HG03097 (cell line): ENCODE measurements at regions not wholly inside any gene's neighbourhood (a gene's known extent, or its start where the extent isn't known, plus 50 kb on each side); places are given as distances from the start of the nearest gene placed in this dataset.
"Not testable (repeated sequence)": the region's sequence is repeated elsewhere in the genome, so short reads cannot be mapped to it uniquely, and the experiment has no call there.

ENCODE experiments used
- ATAC-seq: cut with Tn5 transposase; IDR thresholded peaks from one replicate; pipeline ENCODE4 v1.9.1; 2021; ENCODE audit not compliant: unreplicated experiment, low FRiP score

DNA sequence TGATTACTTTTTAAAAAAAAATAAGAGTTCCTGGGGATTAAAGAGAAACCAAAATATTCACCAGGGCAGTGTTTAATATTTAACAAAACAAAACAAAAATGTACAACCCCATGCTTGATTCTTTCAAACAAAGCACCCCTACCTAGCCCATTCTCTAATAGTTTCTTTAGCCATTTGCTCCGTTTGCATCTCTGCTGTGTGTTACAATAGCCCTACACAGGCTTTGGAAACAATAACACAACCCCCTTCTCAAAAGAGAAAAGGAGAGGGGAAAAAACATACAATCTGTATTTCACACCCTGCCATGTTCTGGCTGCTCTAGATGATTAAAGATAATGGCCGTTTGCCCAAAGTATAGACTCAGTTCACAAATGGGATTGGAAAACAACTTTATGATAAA lies 302.9 kb downstream of the CPS1 start:
- ATAC-seq, result no peak

DNA sequence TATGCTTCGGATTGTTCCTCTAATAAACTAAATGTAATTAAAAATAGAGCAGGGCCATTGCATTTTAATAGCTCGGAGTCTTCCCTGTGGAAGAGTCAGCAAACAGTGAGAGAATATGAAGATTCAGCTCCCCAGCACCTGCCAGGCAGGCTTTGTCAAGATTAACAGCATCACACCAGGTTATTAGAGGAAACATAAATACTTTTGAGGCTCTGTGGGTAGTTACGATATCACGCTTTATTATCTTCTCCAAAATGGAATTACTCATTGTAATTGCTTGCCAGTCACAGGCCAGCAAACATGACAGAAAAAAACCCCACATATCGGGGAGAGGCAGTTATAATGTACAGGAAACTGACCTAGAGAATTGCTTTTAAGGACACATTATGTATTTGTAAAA lies 303.9 kb downstream of the CPS1 start:
- ATAC-seq, result no peak

DNA sequence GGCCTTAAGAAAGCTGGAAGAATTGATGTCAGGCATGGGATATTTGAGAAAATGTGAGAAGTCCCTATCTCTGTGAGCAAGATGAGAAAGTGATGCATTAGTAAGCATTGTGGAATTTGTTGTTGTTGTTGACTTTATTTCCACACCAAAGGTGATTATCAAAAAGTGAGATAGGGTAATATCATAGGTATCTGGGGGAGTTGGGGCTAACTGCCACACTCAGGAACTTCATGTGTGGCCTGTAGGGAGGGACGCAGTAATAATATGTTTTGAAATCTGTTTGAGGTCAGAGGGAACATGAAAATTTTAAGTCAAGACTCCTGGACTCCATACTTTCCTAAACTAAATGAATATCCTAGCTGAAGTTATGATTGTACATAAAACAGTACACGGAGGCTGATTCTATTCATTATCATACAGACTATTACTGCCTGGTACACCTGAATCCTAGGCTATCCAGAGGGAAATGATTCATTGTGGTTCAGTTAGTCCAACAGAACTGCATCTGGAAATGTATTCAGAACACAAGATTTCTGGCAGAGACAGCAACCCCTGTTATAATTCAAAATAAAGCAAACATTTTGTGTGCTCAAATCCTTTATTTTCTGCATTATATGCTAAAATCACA lies 304.8 kb downstream of the CPS1 start:
- no peak for ATAC-seq

DNA sequence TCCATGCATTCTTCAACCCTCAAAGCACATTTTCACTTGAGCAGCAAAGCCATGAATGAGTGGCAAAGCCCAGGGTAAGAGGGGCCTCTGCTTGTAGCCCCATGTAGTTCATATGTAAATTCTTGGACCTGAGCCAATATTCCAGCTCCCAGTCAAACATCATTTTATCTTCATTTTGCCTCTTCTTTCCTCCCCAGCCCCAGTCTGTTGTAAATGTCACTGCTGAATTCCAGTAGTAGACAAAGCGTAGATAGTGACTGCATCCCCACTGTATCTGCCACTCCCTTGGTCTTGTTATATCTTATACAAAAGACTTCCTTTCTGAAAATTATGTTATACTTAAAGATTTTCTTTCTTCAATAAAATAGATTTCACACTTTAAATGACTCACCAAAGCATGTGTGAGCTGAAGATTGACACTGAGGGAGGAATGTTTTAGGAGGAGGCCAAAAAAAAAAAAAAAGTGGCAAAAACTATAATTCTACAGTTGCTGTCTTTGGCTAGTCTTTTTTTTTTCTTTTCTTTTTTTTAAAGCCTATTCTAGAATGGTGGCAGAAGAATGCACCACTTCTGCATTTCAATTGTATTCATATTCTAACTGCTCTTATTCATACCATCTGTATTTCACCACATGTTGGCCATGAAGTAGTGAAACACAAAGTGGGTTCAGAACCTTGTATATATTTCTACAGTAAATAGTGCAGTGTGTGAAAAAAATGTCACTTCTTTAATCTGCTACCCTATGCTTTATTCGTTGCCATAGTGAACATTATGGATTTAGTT lies 306.1 kb downstream of the CPS1 start:
- ATAC-seq, result no peak

DNA sequence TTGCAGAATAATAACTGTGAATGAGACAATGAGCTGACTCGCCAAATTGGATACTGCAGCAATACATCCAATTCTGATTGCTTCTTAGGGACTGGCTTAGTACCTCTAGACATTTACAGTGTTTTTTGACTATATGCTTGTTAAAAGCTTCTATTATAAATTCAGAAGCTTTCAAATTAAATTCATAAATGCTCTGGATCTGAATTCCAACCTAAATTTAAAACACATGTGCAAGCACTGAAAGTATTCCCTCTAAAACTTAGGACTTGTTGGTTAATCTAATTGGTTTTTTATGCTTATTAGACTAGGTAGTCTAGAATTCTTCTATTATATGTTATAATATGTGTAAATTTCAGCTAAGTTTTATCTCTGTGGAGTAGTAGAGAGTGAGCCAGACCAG lies 306.9 kb downstream of the CPS1 start:
- no peak for ATAC-seq

DNA sequence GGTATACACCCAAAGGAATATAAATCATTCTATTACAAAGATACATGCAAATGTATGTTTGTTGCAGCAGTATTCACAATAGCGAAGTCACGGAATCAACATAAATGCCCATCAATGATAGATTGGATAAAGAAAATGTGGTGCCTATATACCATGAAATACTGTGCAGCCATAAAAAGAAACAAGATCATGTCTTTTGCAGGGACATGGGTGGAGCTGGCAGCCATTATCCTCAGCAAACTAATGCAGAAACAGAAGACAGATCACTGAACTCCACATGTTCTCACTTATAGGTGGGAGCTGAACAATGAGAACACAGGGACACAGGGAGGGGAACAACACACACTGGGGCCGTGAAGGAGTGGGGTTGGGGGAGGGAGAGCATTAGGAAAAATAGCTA lies 315.2 kb downstream of the CPS1 start:
- not testable (repeated sequence) for ATAC-seq

DNA sequence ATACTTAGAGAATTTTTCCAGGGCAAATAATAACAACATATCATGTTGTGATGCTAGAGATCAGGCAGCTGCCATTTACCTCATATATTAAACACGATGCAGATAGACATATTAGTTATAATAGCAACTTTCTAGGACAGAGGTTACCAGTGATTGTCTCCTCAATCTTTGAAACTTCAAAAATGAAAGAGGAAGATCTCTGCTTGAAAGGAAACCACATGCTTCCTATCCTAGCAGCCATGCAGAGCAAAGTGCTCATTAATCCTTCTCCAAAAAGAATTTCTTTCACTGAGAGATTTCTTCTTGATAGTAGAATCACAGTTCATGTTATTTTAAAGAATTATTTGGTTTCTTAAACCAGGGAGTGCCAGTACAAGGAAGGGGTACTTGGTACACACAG lies 317.2 kb downstream of the CPS1 start:
- ATAC-seq, result no peak

DNA sequence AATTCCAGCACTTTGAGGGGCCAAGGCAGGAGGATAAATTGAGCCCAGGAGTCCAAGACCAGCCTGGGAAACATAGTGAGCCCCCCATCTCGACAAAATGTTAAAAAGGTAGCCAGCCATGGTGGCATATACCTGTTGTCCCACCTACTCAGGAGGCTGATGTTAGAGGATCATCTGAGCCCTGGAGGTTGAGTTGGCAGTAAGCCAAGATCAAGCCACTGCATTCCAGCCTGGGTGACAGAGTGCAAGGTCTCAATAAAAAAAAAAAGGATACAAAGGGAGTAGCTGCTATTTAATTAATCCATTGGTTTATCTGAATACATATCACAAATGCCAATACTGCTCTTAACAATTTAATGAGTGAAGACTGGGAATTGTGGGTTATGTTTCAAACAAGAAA lies 327.8 kb downstream of the CPS1 start:
- ATAC-seq, result no peak

DNA sequence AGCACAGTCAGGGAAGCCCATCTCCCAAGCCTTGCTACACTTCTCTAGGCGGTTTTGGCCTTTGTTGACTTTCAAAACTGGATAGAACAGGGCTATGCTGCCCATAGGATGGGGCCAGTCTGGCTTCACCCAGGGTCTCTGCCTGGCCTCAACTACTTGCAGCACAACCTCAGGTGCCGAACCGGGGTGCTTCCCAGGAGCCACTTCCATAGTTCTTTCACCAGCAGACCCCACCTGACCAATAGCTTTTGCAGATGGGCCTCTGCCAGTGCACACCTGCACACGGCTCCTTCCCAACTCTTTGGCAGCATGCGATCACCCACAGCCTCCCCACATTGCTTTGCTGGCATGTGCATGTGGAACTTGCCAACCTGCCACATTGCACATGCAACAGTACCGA lies 331.6 kb downstream of the CPS1 start:
- no peak for ATAC-seq

DNA sequence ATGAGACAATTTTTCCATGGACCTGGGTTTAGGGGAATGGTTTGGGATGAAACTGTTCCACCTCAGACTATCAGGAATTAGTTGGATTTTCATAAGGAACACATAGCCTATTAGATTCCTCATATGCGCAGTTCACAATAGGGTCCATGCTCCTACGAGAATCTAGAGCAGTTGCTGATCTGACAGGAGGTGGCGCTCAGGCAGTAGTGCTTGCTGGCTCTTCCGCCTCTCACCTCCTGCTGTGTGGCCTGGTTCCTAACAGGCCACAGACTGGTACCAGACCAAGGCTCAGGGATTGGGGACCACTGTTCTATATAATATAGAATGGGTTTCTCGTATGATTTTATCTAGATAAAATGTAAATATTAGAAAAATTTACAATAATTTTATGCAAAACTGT lies 338.7 kb downstream of the CPS1 start:
- no peak for ATAC-seq

DNA sequence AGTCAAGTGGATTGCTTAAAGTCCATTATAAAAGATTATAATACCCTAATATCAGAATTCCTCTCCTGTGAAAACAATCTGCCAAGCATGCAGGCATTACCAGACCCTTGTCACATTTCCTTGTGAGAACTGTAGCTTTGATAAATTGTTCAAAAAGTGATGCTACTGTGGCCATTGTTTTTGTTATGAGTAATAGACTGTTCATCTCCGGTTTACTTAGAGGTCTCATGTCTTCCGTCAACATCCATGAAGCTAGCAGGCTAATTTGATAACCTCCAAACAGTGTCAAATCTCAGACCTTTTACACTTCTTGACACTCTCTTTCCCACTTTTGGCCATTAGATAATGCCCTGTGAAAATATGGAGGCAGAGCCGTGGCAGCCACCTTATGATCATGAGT lies 342.7 kb downstream of the CPS1 start:
- no peak for ATAC-seq

DNA sequence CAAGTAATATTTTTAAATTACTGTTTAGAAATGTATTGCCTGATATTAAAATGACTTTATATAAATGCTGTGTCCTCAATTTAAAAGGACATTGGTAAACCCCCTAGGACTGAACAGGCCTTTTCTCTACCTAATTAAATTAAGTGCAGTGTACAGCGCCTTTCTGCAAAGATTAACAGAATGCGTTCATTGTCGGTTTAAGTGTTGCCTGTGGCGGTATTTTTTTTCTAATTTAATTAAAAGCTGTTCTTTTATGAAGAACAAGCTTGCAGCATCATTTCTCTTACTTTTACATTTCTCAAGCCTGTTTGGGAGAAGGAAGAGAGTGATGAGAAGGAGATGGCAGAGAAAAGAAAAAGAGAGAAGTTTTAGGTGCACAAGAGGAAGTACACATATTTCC lies 344.9 kb downstream of the CPS1 start:
- ATAC-seq, result no peak

DNA sequence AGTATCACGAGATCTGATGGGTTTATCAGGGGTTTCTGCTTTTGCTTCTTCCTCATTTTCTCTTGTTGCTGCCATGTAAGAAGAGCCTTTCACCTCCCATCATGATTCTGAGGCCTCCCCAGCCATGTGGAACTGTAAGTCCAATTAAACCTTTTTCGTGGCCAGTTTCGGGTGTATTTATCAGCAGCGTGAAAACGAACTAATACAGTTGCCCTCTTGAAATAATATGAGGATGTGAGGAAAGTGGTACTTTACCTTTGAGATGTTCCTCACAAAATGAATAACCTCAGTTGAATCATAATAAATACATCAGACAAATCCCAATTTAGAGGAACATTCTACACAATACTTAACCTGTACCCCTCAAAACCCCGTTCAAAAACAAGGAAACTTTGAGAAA lies 356.4 kb downstream of the CPS1 start:
- no peak for ATAC-seq

DNA sequence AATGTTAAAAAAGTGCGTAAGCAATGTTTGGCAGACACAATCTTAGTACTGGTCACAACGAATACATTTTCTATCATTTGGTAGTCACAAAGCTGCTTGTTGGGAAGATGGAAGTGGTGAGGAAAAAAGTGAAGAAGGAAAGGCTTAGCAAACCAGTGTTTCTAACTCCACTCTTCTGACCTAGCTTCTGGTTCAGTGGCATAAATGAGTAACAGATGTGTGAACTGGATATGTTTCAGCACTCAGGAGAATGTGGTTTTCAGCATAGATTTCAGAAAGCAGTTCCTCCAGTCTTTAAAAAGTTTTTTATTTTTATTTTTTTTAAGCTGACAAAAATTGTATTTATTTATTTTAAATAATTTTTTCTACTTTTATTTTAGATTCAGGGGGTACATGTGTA lies 357.1 kb downstream of the CPS1 start:
- ATAC-seq, result no peak

DNA sequence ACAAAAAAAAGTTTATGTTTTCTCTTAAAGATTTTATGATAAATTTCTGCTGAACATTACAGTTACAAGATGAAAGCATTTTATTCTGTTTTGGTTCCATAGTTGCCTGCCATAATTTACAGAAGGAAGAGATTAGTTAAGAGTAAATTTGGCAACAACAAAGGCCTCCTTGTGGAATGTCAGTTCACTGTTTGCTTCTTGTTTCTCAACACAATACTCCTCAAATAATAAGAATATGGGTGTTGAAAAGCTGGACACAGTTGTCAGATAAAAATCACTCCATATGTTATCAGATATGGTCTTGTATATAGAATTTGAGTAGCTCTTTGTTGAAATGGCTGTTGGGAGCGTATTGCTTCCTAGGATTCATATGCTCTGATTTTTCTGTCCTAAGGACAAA lies 359.5 kb downstream of the CPS1 start:
- ATAC-seq, result no peak

DNA sequence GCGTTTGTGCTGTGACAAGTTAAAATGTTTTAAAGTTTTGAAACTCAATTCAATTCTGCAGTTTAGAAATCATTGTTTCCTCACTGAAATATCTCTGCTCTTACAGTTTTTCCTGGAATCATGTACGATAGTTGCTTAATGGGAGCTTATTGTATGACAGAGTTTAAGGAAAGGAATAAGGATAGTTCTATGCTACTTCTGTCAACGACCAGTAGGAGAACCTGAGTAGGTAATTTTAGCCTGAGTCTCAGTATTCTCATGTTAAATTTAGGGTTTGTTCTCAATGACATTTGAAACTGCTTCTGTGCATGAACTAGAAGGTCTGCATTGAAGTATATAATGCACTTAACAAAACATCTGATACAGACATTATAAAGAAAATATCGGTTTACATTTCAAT lies 361.1 kb downstream of the CPS1 start:
- no peak for ATAC-seq

DNA sequence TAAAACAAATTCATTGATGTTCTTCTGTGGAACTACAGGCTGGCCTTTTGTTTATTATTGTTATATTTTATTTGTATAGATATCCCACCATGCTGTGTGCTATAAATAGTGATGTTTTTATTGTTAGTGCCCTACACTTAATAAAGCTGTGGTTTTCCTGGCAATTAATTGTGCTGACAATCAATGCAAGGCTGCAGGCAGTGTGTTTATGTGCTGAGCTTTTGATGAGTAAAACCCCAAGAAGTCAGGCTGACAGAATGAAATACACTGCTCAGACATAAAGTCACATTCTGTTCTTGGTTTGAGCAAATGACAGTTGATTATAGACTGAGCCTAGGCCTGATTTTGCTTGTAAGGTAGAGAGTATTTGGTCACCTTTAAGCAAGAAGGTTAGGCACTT lies 362.7 kb downstream of the CPS1 start:
- no peak for ATAC-seq

DNA sequence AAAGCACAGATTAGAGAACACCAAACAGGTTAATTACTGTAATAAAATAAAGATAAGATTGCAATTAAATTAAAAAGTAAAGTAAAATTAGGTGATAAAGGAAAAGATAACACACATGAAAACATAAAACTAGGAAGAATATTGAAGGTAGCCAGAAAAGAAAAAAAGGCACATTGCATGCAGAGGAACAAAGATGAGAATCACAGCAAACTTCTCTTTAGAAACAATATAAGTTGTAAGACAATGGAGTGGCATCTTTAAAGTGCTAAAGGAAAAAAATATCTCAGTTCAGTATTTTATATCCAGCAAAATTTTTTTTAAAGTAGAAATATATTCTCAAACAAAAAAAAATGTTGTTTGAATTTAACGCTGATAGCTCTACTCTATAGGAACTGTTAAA lies 366.0 kb downstream of the CPS1 start:
- ATAC-seq, result no peak

DNA sequence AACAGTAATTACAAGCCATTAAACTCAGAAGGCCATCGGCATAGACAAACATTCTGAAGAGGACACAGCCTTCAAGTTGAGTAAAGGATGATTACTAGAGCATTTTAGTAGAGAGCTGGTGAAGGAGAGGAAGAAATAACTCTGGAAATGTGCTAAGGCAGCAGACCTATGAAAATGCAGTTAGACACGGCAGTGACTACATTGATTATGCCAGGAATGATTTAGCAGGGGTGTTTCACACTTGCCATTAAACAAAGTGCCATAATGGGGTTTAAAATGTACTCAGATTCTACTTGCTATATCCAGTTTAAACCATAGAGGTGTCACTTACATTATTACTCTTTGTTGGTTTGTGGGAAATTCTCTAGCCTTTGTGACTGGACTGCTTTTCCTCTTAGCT lies 372.3 kb downstream of the CPS1 start:
- ATAC-seq, result no peak

DNA sequence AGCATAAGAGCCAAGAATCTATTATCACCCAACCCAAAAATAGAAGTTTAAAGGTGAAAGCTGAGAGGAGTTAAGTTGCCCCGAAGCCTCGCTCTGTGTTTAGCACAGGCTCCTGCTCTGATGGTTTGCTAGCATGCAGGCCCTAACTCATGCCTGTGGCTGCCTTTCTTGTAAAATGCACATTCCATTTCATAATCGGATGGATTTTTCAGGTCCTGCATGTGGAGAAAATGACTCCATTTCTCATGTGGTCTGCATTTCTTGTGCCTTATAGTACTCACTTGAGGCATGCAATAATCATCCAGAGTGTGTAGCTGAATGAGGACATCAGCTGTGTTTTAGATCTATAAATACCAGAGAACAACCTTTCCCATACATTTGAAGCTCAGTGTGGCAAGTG lies 381.8 kb downstream of the CPS1 start:
- no peak for ATAC-seq

DNA sequence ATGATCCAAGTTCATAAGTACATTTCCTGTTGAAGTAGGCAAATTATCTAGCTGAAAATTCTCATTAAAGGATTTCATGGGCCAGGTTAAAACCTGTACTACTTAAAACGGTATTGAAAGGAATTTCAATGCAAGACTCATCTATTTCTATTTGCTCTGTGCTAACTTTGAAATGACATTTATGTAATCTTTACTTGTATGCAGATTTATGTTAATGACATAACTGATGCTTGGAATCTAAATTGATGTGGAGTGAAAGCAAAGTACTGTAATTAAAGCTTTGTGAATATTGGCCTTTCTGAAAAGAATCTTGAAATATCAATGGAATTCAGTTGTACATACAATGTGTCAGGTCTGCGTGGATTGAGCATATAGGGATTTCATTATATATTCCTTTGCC lies 390.0 kb downstream of the CPS1 start:
- ATAC-seq, result no peak

DNA sequence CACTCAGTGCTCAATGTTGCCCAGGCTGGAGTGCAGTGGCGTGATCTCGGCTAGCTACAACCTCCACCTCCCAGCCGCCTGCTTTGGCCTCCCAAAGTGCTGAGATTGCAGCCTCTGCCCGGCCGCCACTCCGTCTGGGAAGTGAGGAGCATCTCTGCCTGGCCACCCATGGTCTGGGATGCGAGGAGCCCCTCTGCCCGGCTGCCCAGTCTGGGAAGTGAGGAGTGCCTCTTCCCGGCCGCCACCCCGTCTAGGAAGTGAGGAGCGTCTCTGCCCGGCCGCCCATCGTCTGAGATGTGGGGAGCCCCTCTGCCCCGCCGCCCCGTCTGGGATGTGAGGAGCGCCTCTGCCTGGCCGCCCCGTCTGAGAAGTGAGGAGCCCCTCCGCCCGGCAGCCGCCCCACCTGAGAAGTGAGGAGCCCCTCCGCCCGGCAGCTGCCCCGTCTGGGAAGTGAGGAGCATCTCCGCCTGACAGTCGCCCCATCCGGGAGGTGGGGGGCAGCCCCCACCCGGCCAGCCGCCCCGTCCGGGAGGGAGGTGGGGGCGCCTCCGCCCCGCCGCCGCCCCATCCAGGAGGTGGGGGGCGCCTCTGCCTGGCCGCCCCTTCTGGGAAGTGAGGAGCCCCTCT lies 394.1 kb downstream of the CPS1 start:
- not testable (repeated sequence) for ATAC-seq
